T-cell (primary cell): ENCODE measurements at regions not wholly inside any gene's neighbourhood (a gene's known extent, or its start where the extent isn't known, plus 50 kb on each side); places are given as distances from the start of the nearest gene placed in this dataset.

Source experiments
- ATAC-seq, 4 experiments: fragments of 200-7000 bp in 3 of 4; fragments of 150-1000 bp in 1 of 4; cut with Tn5 transposase; replicated peaks in 1 of 4; 1 replicate in 3 of 4; 2 replicates in 1 of 4; pipeline ENCODE4 v1.10.0; 2021; ENCODE audit warnings: moderate library complexity in 3 of 4, mild to moderate bottlenecking in 2 of 4, moderate number of reproducible peaks in 1 of 4
- CTCF ChIA-PET, 2 donors: fragments of 300-600 bp; sonication (Branson Sonifier 250); formaldehyde crosslinking; loops; one replicate each; lab custom pipeline; 2022; ENCODE audit warnings: antibody characterized with exemption in 2 of 2; lab: Charles Lee
- POLR2A ChIA-PET, 2 donors: fragments of 300-600 bp; sonication (Branson Sonifier 250); formaldehyde crosslinking; loops; one replicate each; lab custom pipeline; 2022; ENCODE audit warnings: antibody characterized with exemption in 2 of 2; lab: Charles Lee
- DNase-seq, 35 experiments: peaks; one replicate each; pipeline versions ENCODE4 v3.0.0 to v3.0.0-alpha.2; 2013 to 2023
- H3K27ac ChIP-seq: one replicate; pipeline ENCODE4 v1.5.1; 2013; ENCODE audit warnings: low read length
- H3K27me3 ChIP-seq, 2 experiments: replicated peaks in 1 of 2; 1 replicate in 1 of 2; 2 replicates in 1 of 2; pipeline versions ENCODE4 v1.6.1 to v1.7.0; 2013; ENCODE audit warnings: low read length in 1 of 2, mixed read lengths in 1 of 2; ENCODE audit not compliant: control insufficient read depth in 2 of 2, insufficient read depth in 2 of 2; ENCODE audit errors: extremely low read depth in 1 of 2
- H3K36me3 ChIP-seq, 2 donors: 1 replicate in 1 of 2; 2 replicates in 1 of 2; pipeline versions ENCODE4 v1.6.1 to v1.7.0; 2013; ENCODE audit warnings: low read length in 1 of 2; ENCODE audit not compliant: control insufficient read depth in 2 of 2, insufficient read depth in 1 of 2; ENCODE audit errors: extremely low read depth in 1 of 2
- H3K4me1 ChIP-seq, 2 experiments: 1 replicate in 1 of 2; 2 replicates in 1 of 2; pipeline versions ENCODE4 v1.6.1 to v1.7.0; 2013; ENCODE audit warnings: low read length in 2 of 2, mixed read lengths in 1 of 2; ENCODE audit not compliant: insufficient read depth in 2 of 2, control insufficient read depth in 1 of 2; ENCODE audit errors: extremely low read depth in 1 of 2
- H3K4me3 ChIP-seq, 2 donors: 1 replicate in 1 of 2; 2 replicates in 1 of 2; pipeline versions ENCODE4 v1.5.1 to v1.7.0; 2013; ENCODE audit warnings: mild to moderate bottlenecking in 2 of 2, low read length in 1 of 2, moderate library complexity in 1 of 2; ENCODE audit not compliant: control insufficient read depth in 1 of 2; ENCODE audit errors: extremely low read depth in 1 of 2
- H3K9me3 ChIP-seq: 2 replicates; pipeline ENCODE4 v1.7.0; 2013
- H3K27ac Mint-ChIP-seq, 2 donors: one replicate each; pipeline ENCODE4 v1.8.0; 2020 to 2021; ENCODE audit warnings: mild to moderate bottlenecking in 2 of 2, mixed read lengths in 2 of 2
- H3K27me3 Mint-ChIP-seq, 2 donors: one replicate each; pipeline ENCODE4 v1.8.0; 2021 to 2022; ENCODE audit warnings: mixed read lengths in 2 of 2
- H3K36me3 Mint-ChIP-seq: one replicate; pipeline ENCODE4 v1.8.0; 2021; ENCODE audit warnings: mixed read lengths
- H3K4me1 Mint-ChIP-seq, 3 donors: one replicate each; pipeline ENCODE4 v1.8.0; 2020 to 2022; ENCODE audit warnings: mixed read lengths in 3 of 3, mild to moderate bottlenecking in 1 of 3
- H3K4me3 Mint-ChIP-seq, 3 donors: one replicate each; pipeline ENCODE4 v1.8.0; 2020 to 2022; ENCODE audit warnings: mild to moderate bottlenecking in 3 of 3, mixed read lengths in 3 of 3, moderate library complexity in 3 of 3
- H3K9me3 Mint-ChIP-seq, 3 donors: one replicate each; pipeline ENCODE4 v1.8.0; 2020 to 2022; ENCODE audit warnings: mixed read lengths in 3 of 3
- WGBS: methylation state at CpG from one replicate; pipeline ENCODE4 v1.1.5; 2013; ENCODE audit warnings: missing lambda C conversion rate; ENCODE audit not compliant: insufficient coverage; 5-methylcytosine and 5-hydroxymethylcytosine counted together

DNA sequence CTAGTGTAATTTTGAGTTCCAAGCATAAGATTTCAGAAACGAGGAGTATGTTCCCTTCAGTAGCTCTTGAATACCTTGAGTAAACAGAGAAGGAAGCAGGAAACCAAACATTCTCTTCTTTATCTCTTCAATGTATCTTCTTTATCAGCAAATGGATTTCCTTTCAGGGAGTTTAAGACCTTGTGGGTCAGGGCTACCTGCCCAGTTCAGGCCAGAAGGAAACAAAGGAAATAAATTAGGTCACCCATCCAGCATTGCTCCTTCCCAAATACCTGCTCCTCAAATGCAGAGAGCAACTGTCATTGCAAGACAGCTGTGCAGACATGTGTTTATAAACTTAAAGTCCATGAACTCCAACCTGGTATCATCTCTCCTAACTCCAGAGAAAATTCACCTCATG is 130.1 kb upstream of the SOD1 start:
- Histone ChIP-seq H3K9me3 (no peaks in the 10 kb centered on the region), H3K4me1 (no peaks in the 10 kb centered on the region), H3K4me3 (no peak overlapping the region), H3K36me3 (no peaks in the 10 kb centered on the region), H3K27ac (no peak overlapping the region), H3K27me3 (peaks cover 0 to 2% of the 10 kb centered on the region in 2 experiments)
- ChIA-PET CTCF (interaction anchor here in 1 of 2 donors (0.6 kb wide), 1 partner anchor 73 kb away, joined by 4 read pairs; no protein-coding TSS in a partner anchor), POLR2A (no interaction called here)
- Mint-ChIP-seq H3K27ac (peak overlapping the region in 1 of 2 donors; percentile 34), H3K4me1 (peaks cover 9 to 13% (median 13%) of the 10 kb centered on the region in 3 donors), H3K9me3 (no peaks in the 10 kb centered on the region), H3K36me3 (peaks cover 5% of the 10 kb centered on the region), H3K4me3 (no peak overlapping the region), H3K27me3 (no peaks in the 10 kb centered on the region)
- ATAC-seq, result no peak
- no peak for DNase-seq
- no CpG with 5 or more reads among the region's 1 CpG for WGBS

DNA sequence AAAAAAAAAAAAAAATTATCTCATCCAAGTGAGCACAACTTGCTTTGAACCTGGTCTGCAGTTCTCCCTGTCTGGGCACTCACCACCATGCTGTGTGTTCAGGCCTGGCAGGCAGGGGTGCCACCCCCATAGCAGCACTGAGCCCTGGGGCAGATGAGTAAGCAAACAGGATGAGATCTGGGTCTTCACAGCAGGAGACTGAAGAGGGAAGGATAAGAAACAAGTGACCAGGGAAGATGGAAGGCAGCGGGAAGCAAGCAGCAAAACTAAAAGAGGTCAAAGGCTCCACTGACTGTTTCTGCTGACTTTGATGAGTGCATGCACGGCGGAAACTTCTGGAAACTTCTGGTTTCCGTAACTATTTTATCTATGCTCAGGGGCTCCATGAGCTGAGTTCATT is 133.5 kb upstream of the SOD1 start:
- Mint-ChIP-seq H3K27me3 (no peaks in the 10 kb centered on the region), H3K4me1 (peaks cover 9 to 13% (median 13%) of the 10 kb centered on the region in 3 donors), H3K4me3 (no peak overlapping the region), H3K27ac (no peak overlapping the region), H3K9me3 (no peaks in the 10 kb centered on the region), H3K36me3 (peaks cover 2% of the 10 kb centered on the region)
- no peaks in the 10 kb centered on the region for H3K4me1 ChIP-seq
- no peaks in the 10 kb centered on the region for H3K36me3 ChIP-seq
- H3K9me3 ChIP-seq, result no peaks in the 10 kb centered on the region
- DNase-seq, result no peak
- ATAC-seq, result no peak
- POLR2A ChIA-PET, result interaction anchor here in 1 of 2 donors (0.6 kb wide), 1 partner anchor 153 kb away, joined by 3 read pairs; no protein-coding TSS in a partner anchor
- WGBS, result 93% methylated on average over 4 of the region's 4 CpGs
- no peaks in the 10 kb centered on the region for H3K27me3 ChIP-seq
- CTCF ChIA-PET, result no interaction called here
- H3K4me3 ChIP-seq, result no peak overlapping the region
- H3K27ac ChIP-seq, result no peak overlapping the region

DNA sequence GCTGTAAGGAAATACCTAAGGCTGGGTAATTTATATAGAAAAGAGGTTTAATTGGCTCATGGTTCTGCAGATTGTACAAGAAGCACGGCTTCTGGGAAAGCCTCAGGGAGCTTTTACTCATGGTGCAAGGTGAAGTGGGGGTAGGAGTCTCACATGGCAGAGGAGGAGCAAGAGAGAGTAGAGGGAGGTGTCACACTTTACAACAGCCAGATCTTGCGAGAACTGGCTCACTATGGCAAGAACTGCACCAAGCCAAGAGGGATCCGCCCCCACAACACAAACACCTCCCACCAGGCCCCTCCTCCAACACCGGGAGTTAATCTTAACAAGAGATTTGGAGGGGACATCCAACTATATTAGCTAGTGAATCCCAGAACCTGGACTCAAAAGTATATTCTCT is 135.4 kb upstream of the SOD1 start:
- ChIA-PET CTCF (no interaction called here), POLR2A (no interaction called here)
- Histone ChIP-seq H3K9me3 (no peaks in the 10 kb centered on the region), H3K27me3 (no peaks in the 10 kb centered on the region), H3K27ac (no peak overlapping the region), H3K36me3 (no peaks in the 10 kb centered on the region), H3K4me1 (no peaks in the 10 kb centered on the region), H3K4me3 (no peak overlapping the region)
- WGBS, result no CpG with 5 or more reads among the region's 4 CpGs
- Mint-ChIP-seq H3K4me3 (no peak overlapping the region), H3K27me3 (no peaks in the 10 kb centered on the region), H3K36me3 (peaks cover 2% of the 10 kb centered on the region), H3K9me3 (no peaks in the 10 kb centered on the region), H3K4me1 (peaks cover under 1 to 2% (median 1%) of the 10 kb centered on the region in 3 donors), H3K27ac (no peak overlapping the region)
- ATAC-seq (no peak), DNase-seq (no peak)

DNA sequence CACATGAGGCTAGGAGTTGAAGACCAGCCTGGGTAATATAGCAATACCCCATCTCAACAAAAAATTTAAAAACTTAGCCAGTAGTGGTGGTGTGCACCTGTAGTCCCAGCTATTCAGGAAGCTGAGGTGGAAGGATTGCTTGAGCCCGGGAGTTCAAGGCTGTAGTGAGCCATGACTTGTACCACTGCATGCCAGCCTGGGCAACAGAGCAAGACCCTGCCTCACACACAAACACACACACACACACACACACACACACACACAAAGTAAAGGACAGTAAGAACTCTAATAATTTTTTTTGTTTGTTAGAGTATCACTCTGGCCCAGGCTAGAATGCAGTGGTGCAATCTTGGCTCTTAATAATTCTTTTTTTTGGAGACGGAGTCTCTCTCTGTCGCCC is 138.0 kb upstream of the SOD1 start:
- DNase-seq (no peak), ATAC-seq (no peak)
- POLR2A ChIA-PET, result no interaction called here
- Mint-ChIP-seq H3K36me3 (peaks cover 2% of the 10 kb centered on the region), H3K27me3 (no peaks in the 10 kb centered on the region), H3K9me3 (no peaks in the 10 kb centered on the region), H3K4me3 (no peak overlapping the region), H3K4me1 (no peaks in the 10 kb centered on the region), H3K27ac (no peak overlapping the region)
- WGBS, result 95% methylated on average over 2 of the region's 3 CpGs
- Histone ChIP-seq H3K27me3 (no peaks in the 10 kb centered on the region), H3K9me3 (no peaks in the 10 kb centered on the region), H3K4me1 (no peaks in the 10 kb centered on the region), H3K4me3 (no peak overlapping the region), H3K27ac (no peak overlapping the region), H3K36me3 (no peaks in the 10 kb centered on the region)
- CTCF ChIA-PET, result no interaction called here

GRCh38 chr21:31520561-31521098 is 138.9 kb upstream of the SOD1 start:
- ChIA-PET CTCF (no interaction called here), POLR2A (no interaction called here)
- no peak overlapping the region for H3K4me3 Mint-ChIP-seq
- Histone ChIP-seq H3K36me3 (no peaks in the 10 kb centered on the region), H3K4me3 (no peak overlapping the region), H3K27me3 (no peaks in the 10 kb centered on the region), H3K9me3 (no peaks in the 10 kb centered on the region), H3K27ac (no peak overlapping the region), H3K4me1 (no peaks in the 10 kb centered on the region)
- DNase-seq (no peak), ATAC-seq (no peak)
- no peak overlapping the region for H3K27ac Mint-ChIP-seq
- peaks cover 2% of the 10 kb centered on the region for H3K36me3 Mint-ChIP-seq
- 83% methylated on average over 6 of the region's 8 CpGs for WGBS
- no peaks in the 10 kb centered on the region for H3K9me3 Mint-ChIP-seq
- H3K27me3 Mint-ChIP-seq, result no peaks in the 10 kb centered on the region
- H3K4me1 Mint-ChIP-seq, result no peaks in the 10 kb centered on the region

DNA sequence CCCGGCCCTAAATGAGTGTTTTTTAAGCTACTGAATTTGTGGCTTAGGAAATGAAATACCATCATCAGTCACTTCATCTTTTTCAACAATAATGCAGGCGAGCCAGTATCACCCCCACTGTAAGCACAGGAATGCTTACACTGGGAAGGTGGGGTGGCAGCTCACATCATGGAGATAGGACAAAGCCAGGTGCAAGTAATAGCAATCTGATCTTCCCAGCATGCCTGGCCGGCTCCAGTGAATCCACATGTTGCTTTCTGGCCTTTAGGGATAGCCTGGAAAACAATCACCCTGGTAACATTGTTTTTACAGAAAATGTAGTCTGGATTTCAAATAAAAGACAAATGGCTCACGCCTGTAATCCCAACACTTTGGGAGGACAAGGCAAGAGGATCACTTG is 140.9 kb upstream of the SOD1 start:
- Histone ChIP-seq H3K9me3 (no peaks in the 10 kb centered on the region), H3K36me3 (no peaks in the 10 kb centered on the region), H3K4me3 (no peak overlapping the region), H3K27me3 (peaks cover 0 to 7% of the 10 kb centered on the region in 2 experiments), H3K4me1 (no peaks in the 10 kb centered on the region), H3K27ac (no peak overlapping the region)
- H3K4me3 Mint-ChIP-seq, result no peak overlapping the region
- DNase-seq, result no peak
- no peaks in the 10 kb centered on the region for H3K9me3 Mint-ChIP-seq
- POLR2A ChIA-PET, result no interaction called here
- H3K4me1 Mint-ChIP-seq, result no peaks in the 10 kb centered on the region
- WGBS, result 100% methylated on average over 1 of the region's 4 CpGs
- CTCF ChIA-PET, result no interaction called here
- no peak for ATAC-seq
- H3K36me3 Mint-ChIP-seq, result no peaks in the 10 kb centered on the region
- no peaks in the 10 kb centered on the region for H3K27me3 Mint-ChIP-seq
- H3K27ac Mint-ChIP-seq, result no peak overlapping the region
